ENCODE measurements at regions not wholly inside any gene's neighbourhood (a gene's known extent, or its start where the extent isn't known, plus 50 kb on each side); places are given as distances from the start of the nearest gene placed in this dataset.

GRCh38 chr6:24995270-24995669 lies 59.5 kb upstream of the RIPOR2 start:
- no peak for TF ChIP-seq CTCF (IDR thresholded peaks at IDR 0.05)
- TF ChIP-seq POLR2A (IDR thresholded peaks at IDR 0.05): no peak

Data from lower leg skin (tissue), 3 donors.